ENCODE measurements at regions not wholly inside any gene's neighbourhood (a gene's known extent, or its start where the extent isn't known, plus 50 kb on each side); places are given as distances from the start of the nearest gene placed in this dataset.

- DNase-seq (ENCODE audit: low read depth in 2 of 2) = no peak
- H3K4me3 ChIP-seq (replicated peaks in 1 of 2; ENCODE audit: low read depth in 2 of 2, low read length in 2 of 2) = no peak overlapping the region
- TF ChIP-seq CTCF (IDR thresholded peaks at IDR 0.05; ENCODE audit: low read depth, low read length) = no peak
Measured at GRCh38 chr3:73298243-73299183, 237.1 kb downstream of the EBLN2 start.

DNA sequence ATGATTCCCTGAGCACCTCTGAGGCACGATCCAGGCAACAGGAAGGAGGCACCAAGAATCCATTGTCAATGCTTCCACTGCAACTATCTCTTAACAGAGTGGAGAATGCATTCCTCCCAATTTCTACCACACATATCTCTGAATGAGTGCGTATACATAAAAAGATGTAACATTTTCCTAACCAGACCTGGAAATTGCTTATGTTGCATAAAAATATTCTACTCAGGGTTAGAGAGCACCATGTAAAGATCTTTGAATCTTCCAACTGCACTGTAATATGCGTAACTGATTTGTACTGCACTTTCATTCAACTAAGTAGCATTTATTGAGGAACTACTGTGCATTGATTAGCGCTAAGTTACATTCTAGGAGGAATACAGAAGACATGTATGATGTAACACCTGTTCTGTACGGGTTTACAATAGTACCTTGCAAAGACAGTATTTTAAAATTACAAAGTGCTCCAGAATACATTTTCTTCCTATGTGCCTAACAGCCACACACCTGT lies 237.8 kb downstream of the EBLN2 start:
- no peak for TF ChIP-seq CTCF (IDR thresholded peaks at IDR 0.05; ENCODE audit: low read depth, low read length)
- no peak for DNase-seq (ENCODE audit: low read depth in 2 of 2)

GRCh38 chr3:73314151-73314951 lies 252.9 kb downstream of the EBLN2 start:
- no peak overlapping the region for H3K4me3 ChIP-seq (replicated peaks in 1 of 2; ENCODE audit: low read depth in 2 of 2, low read length in 2 of 2)
- DNase-seq (ENCODE audit: low read depth in 2 of 2) = no peak
- TF ChIP-seq CTCF (IDR thresholded peaks at IDR 0.05; ENCODE audit: low read depth, low read length) = no peak

More for the DNA sequence above, 237.8 kb downstream of the EBLN2 start:
- no peak overlapping the region for H3K4me3 ChIP-seq (replicated peaks in 1 of 2; ENCODE audit: low read depth in 2 of 2, low read length in 2 of 2)

DNA sequence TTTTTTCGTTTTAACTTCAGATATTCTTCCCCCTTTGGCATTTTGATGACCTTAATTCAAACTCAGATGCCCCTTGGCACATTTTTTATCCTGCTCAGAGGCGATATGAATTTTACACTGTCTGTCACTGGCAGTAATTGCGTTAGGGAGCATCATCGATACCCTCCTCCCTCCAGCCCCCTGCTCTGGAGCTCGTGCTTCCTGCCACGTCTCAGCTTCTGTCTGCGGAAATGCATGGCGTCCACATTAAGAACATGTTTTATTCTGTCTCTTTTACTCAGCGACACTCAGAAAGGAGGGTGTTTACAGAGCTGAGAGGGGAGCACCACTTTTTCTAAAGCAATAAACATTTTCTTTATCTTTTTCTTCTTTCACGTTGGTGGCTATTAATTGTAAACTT lies 254.2 kb downstream of the EBLN2 start:
- H3K4me3 ChIP-seq (replicated peaks in 1 of 2; ENCODE audit: low read depth in 2 of 2, low read length in 2 of 2) = no peak overlapping the region
- TF ChIP-seq CTCF (IDR thresholded peaks at IDR 0.05; ENCODE audit: low read depth, low read length) = no peak
- DNase-seq (ENCODE audit: low read depth in 2 of 2) = no peak

- no peak for TF ChIP-seq CTCF (IDR thresholded peaks at IDR 0.05; ENCODE audit: low read depth, low read length)
- no peak overlapping the region for H3K4me3 ChIP-seq (replicated peaks in 1 of 2; ENCODE audit: low read depth in 2 of 2, low read length in 2 of 2)
- DNase-seq (ENCODE audit: low read depth in 2 of 2) = no peak
Measured at GRCh38 chr3:73319179-73319769, 257.8 kb downstream of the EBLN2 start.

DNA sequence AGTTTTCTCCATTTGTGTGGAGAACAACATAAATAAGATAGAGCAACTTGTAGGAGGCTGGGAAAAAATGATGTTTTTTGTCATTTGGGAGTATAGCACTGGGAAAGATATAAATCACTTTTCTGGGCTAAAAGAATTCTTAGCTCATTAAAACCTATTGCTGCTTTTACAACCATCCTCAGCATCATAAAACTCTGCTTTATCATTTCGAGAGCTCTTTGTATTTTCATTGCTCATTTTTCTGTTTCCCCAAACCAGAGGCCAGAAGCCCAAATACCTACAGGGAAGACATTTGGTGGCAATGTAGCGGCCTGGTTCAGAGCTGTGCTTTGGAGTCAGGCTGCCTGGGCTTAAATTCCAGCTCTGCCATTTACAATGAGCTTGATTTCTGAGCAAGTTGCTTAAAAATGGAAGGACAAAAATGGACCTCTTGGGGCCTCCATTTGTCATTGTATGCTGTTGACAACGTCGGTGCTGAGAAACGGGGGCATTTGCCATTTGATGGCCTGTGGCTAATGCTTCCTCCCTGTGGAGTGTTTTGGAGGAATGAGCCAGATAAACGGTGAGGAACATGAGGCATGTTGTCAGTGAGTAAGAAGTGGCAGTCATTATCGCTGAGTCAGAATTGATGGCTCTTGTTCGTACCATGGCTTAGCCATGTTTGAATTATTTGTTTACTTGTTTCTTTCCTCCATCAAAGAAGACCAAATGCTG lies 260.0 kb downstream of the EBLN2 start:
- H3K4me3 ChIP-seq (replicated peaks in 1 of 2; ENCODE audit: low read depth in 2 of 2, low read length in 2 of 2) = no peak overlapping the region
- no peak for DNase-seq (ENCODE audit: low read depth in 2 of 2)
- TF ChIP-seq CTCF (IDR thresholded peaks at IDR 0.05; ENCODE audit: low read depth, low read length) = no peak
